ENCODE measurements at regions not wholly inside any gene's neighbourhood (a gene's known extent, or its start where the extent isn't known, plus 50 kb on each side); places are given as distances from the start of the nearest gene placed in this dataset.

GRCh38 chr1:201602413-201603265, 63.7 kb downstream of the NAV1 start:
- DNase-seq (ENCODE audit: low read depth), result peak; percentile 94
- TF ChIP-seq CTCF (conservative IDR thresholded peaks at IDR 0.05; ENCODE audit: control insufficient read depth, insufficient read depth, low read depth, low read length), result no peak
- H3K4me3 ChIP-seq (ENCODE audit: control insufficient read depth, low read depth, low read length), result no peak overlapping the region

GRCh38 chr1:201603613-201604232, 64.8 kb downstream of the NAV1 start:
- H3K4me3 ChIP-seq (ENCODE audit: control insufficient read depth, low read depth, low read length), result no peak overlapping the region
- no peak for TF ChIP-seq CTCF (conservative IDR thresholded peaks at IDR 0.05; ENCODE audit: control insufficient read depth, insufficient read depth, low read depth, low read length)
- peak; percentile 52 for DNase-seq (ENCODE audit: low read depth)

- no peak overlapping the region for H3K4me3 ChIP-seq (ENCODE audit: control insufficient read depth, low read depth, low read length)
- DNase-seq (ENCODE audit: low read depth), result no peak
- TF ChIP-seq CTCF (conservative IDR thresholded peaks at IDR 0.05; ENCODE audit: control insufficient read depth, insufficient read depth, low read depth, low read length), result no peak
These were observed 66.6 kb downstream of the NAV1 start for GRCh38 chr1:201605385-201606010.

- no peak overlapping the region for H3K4me3 ChIP-seq (ENCODE audit: control insufficient read depth, low read depth, low read length)
- no peak for TF ChIP-seq CTCF (conservative IDR thresholded peaks at IDR 0.05; ENCODE audit: control insufficient read depth, insufficient read depth, low read depth, low read length)
- DNase-seq (ENCODE audit: low read depth), result no peak
These were observed 67.2 kb downstream of the NAV1 start for GRCh38 chr1:201606096-201606495.

- no peak overlapping the region for H3K4me3 ChIP-seq (ENCODE audit: control insufficient read depth, low read depth, low read length)
- DNase-seq (ENCODE audit: low read depth), result no peak
- TF ChIP-seq CTCF (conservative IDR thresholded peaks at IDR 0.05; ENCODE audit: control insufficient read depth, insufficient read depth, low read depth, low read length), result no peak
These were observed 67.7 kb downstream of the NAV1 start for GRCh38 chr1:201606623-201607022.

GRCh38 chr1:201608635-201609395, 69.9 kb downstream of the NAV1 start:
- no peak overlapping the region for H3K4me3 ChIP-seq (ENCODE audit: control insufficient read depth, low read depth, low read length)
- no peak for TF ChIP-seq CTCF (conservative IDR thresholded peaks at IDR 0.05; ENCODE audit: control insufficient read depth, insufficient read depth, low read depth, low read length)
- no peak for DNase-seq (ENCODE audit: low read depth)
